CD14-positive monocyte (primary cell): ENCODE measurements at regions not wholly inside any gene's neighbourhood (a gene's known extent, or its start where the extent isn't known, plus 50 kb on each side); places are given as distances from the start of the nearest gene placed in this dataset.

Experiments used
- DNase-seq, 3 donors: peaks; one replicate each; pipeline ENCODE4 v3.0.0-alpha.2; 2011 to 2022
- H2AFZ ChIP-seq: 2 replicates; pipeline ENCODE4 v1.6.0; 2012; ENCODE audit warnings: mild to moderate bottlenecking, low read depth, low read length, inconsistent platforms; ENCODE audit not compliant: insufficient read depth, poor library complexity, severe bottlenecking
- H3K27ac ChIP-seq, 2 donors: 1 replicate in 1 of 2; 2 replicates in 1 of 2; pipeline ENCODE4 v1.5.1; 2012 to 2013; ENCODE audit warnings: low read length in 2 of 2, control low read depth in 1 of 2, inconsistent platforms in 1 of 2, low read depth in 1 of 2, mild to moderate bottlenecking in 1 of 2
- H3K27me3 ChIP-seq, 2 donors: one replicate each; pipeline versions ENCODE4 v1.6.0 to v1.6.1; 2011 to 2013; ENCODE audit warnings: low read length in 2 of 2; ENCODE audit not compliant: control insufficient read depth in 2 of 2, insufficient read depth in 2 of 2
- H3K36me3 ChIP-seq, 2 donors: replicated peaks in 1 of 2; 1 replicate in 1 of 2; 2 replicates in 1 of 2; pipeline versions ENCODE4 v1.5.1 to v1.6.1; 2012 to 2013; ENCODE audit warnings: low read length in 2 of 2, control low read depth in 1 of 2, inconsistent platforms in 1 of 2, mild to moderate bottlenecking in 1 of 2; ENCODE audit not compliant: insufficient read depth in 2 of 2, control insufficient read depth in 1 of 2
- H3K4me1 ChIP-seq, 2 donors: 1 replicate in 1 of 2; 2 replicates in 1 of 2; pipeline versions ENCODE4 v1.5.1 to v1.6.1; 2012 to 2013; ENCODE audit warnings: low read length in 2 of 2, control low read depth in 1 of 2, inconsistent platforms in 1 of 2, mild to moderate bottlenecking in 1 of 2, moderate library complexity in 1 of 2; ENCODE audit not compliant: insufficient read depth in 2 of 2, control insufficient read depth in 1 of 2
- H3K4me2 ChIP-seq: replicated peaks from 2 replicates; pipeline ENCODE3; 2012; ENCODE audit warnings: low read length, moderate library complexity, mild to moderate bottlenecking; ENCODE audit not compliant: poor library complexity, severe bottlenecking; ENCODE audit errors: extremely low read depth
- H3K4me3 ChIP-seq, 3 experiments: fragments of 200-600 bp in 1 of 3; sonication (generic) in 1 of 3; replicated peaks in 1 of 3; 1 replicate in 2 of 3; 2 replicates in 1 of 3; pipeline ENCODE4 v1.5.1; 2011 to 2013; ENCODE audit warnings: low read length in 3 of 3, mild to moderate bottlenecking in 3 of 3, control low read depth in 2 of 3, low read depth in 2 of 3, inconsistent platforms in 1 of 3, moderate library complexity in 1 of 3
- H3K79me2 ChIP-seq: 2 replicates; pipeline ENCODE4 v1.6.0; 2012; ENCODE audit warnings: mild to moderate bottlenecking, control low read depth, inconsistent platforms, low read length, moderate library complexity; ENCODE audit not compliant: insufficient read depth
- H3K9ac ChIP-seq: 2 replicates; pipeline ENCODE4 v1.6.0; 2017; ENCODE audit warnings: low read length, mild to moderate bottlenecking; ENCODE audit not compliant: insufficient read depth, poor library complexity, severe bottlenecking
- H3K9me3 ChIP-seq, 2 donors: replicated peaks in 1 of 2; 1 replicate in 1 of 2; 2 replicates in 1 of 2; pipeline versions ENCODE4 v1.5.1 to v1.6.1; 2012 to 2013; ENCODE audit warnings: low read length in 2 of 2, control low read depth in 1 of 2; ENCODE audit not compliant: control insufficient read depth in 1 of 2, insufficient read depth in 1 of 2
- H4K20me1 ChIP-seq: 2 replicates; pipeline ENCODE4 v1.6.0; 2012; ENCODE audit warnings: mild to moderate bottlenecking, low read length, control low read depth, moderate library complexity; ENCODE audit not compliant: insufficient read depth
- H3K27ac Mint-ChIP-seq, 7 donors: one replicate each; pipeline ENCODE4 v1.8.0; 2020; ENCODE audit warnings: mild to moderate bottlenecking in 7 of 7, mixed read lengths in 7 of 7, moderate library complexity in 6 of 7, inconsistent platforms in 2 of 7
- H3K27me3 Mint-ChIP-seq, 3 donors: one replicate each; pipeline ENCODE4 v1.8.0; 2021 to 2022; ENCODE audit warnings: low read depth in 3 of 3, mild to moderate bottlenecking in 3 of 3, mixed read lengths in 3 of 3, moderate library complexity in 3 of 3, inconsistent platforms in 1 of 3
- H3K36me3 Mint-ChIP-seq, 2 donors: one replicate each; pipeline ENCODE4 v1.8.0; 2020; ENCODE audit warnings: mixed read lengths in 2 of 2, inconsistent platforms in 1 of 2, mild to moderate bottlenecking in 1 of 2
- H3K4me1 Mint-ChIP-seq: one replicate; pipeline ENCODE4 v1.8.0; 2020; ENCODE audit warnings: mild to moderate bottlenecking, mixed read lengths
- H3K4me3 Mint-ChIP-seq, 2 donors: one replicate each; pipeline ENCODE4 v1.8.0; 2020; ENCODE audit warnings: mild to moderate bottlenecking in 2 of 2, mixed read lengths in 2 of 2, moderate library complexity in 1 of 2
- H3K9me3 Mint-ChIP-seq, 7 donors: one replicate each; pipeline ENCODE4 v1.8.0; 2020 to 2022; ENCODE audit warnings: mixed read lengths in 7 of 7, mild to moderate bottlenecking in 6 of 7, moderate library complexity in 6 of 7, inconsistent platforms in 2 of 7
- WGBS: methylation state at CpG from one replicate; pipeline ENCODE4 v1.1.5; 2013; ENCODE audit warnings: missing lambda C conversion rate; ENCODE audit not compliant: insufficient coverage; 5-methylcytosine and 5-hydroxymethylcytosine counted together
- intact Hi-C, 2 donors: fragments of 100-400 bp; cut with micrococcal nuclease; formaldehyde crosslinking; loops; one replicate each; pipeline versions ENCODE4 v1.15.0 to v1.15.1; 2023
- TF ChIP-seq, protein P1 (sequence below): fragments of 200-600 bp; IDR thresholded peaks from one replicate; pipeline ENCODE4 v1.8.0; 2022; ENCODE audit warnings: antibody characterized with exemption, mild to moderate bottlenecking

DNA sequence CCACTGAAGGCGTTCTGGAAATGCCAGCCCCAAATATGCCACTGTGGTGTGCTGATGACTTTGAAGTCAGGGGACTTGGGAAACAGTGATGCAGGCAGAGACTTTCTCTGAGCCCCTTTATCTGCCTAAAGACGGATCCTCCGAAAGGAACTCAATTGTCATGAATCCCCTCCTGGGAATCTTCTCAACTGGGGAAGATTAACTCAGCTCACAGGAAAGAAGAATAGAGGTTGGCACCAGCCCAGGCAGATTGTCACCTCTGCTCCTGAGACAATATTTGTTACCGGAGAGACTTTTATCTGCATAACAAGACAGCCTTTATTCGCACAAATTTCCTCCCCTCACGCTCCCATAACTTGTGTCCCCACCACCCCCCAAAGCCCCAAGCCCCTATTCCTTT, 414.4 kb downstream of the FUT8 start:
- Histone ChIP-seq H3K36me3 (no peaks in the 10 kb centered on the region), H3K4me1 (no peaks in the 10 kb centered on the region), H2AFZ (no peak overlapping the region), H3K27me3 (no peaks in the 10 kb centered on the region), H3K79me2 (no peaks in the 10 kb centered on the region), H3K4me3 (no peak overlapping the region), H3K9ac (no peak overlapping the region), H3K4me2 (no peak overlapping the region), H4K20me1 (no peaks in the 10 kb centered on the region), H3K9me3 (no peaks in the 10 kb centered on the region), H3K27ac (no peak overlapping the region)
- Mint-ChIP-seq H3K9me3 (peaks cover 0 to 3% (median 0%) of the 10 kb centered on the region in 7 donors), H3K4me1 (no peaks in the 10 kb centered on the region), H3K27ac (no peak overlapping the region), H3K36me3 (no peaks in the 10 kb centered on the region), H3K4me3 (no peak overlapping the region), H3K27me3 (peaks cover 0 to 7% (median 2%) of the 10 kb centered on the region in 3 donors)
- DNase-seq = no peak
- 91% methylated on average over 5 of the region's 6 CpGs for WGBS
- intact Hi-C loops = loop anchor here in 1 of 2 donors (10.0 kb wide), 2 partner anchors 412 to 602 kb away; partner anchors contain the start of gene FUT8
- TF ChIP-seq, protein P1, sequence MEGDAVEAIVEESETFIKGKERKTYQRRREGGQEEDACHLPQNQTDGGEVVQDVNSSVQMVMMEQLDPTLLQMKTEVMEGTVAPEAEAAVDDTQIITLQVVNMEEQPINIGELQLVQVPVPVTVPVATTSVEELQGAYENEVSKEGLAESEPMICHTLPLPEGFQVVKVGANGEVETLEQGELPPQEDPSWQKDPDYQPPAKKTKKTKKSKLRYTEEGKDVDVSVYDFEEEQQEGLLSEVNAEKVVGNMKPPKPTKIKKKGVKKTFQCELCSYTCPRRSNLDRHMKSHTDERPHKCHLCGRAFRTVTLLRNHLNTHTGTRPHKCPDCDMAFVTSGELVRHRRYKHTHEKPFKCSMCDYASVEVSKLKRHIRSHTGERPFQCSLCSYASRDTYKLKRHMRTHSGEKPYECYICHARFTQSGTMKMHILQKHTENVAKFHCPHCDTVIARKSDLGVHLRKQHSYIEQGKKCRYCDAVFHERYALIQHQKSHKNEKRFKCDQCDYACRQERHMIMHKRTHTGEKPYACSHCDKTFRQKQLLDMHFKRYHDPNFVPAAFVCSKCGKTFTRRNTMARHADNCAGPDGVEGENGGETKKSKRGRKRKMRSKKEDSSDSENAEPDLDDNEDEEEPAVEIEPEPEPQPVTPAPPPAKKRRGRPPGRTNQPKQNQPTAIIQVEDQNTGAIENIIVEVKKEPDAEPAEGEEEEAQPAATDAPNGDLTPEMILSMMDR = no peak

DNA sequence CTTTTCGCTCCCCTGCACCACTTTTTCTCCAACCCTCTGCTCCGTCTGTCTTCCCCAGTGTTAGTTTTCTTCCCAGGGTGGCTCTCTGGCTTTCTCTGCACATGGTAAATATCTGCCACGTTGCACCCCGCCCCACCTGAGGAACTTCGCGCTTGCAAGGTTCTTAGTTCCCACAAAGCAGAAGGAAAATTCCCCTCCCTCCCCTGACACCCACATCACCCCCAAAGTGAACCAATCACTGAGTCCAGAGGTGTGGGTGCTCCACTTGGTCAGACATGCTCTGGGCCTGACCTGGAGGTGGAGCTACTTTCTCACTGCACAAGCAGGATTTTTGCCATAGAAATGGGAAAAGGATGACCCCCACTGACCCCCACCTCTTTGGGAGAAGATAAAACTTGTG, 415.0 kb downstream of the FUT8 start:
- no peaks in the 10 kb centered on the region for H3K4me1 ChIP-seq
- intact Hi-C loops = loop anchor here in 1 of 2 donors (10.0 kb wide), 2 partner anchors 413 to 603 kb away; partner anchors contain the start of gene FUT8
- WGBS = 100% methylated on average over 1 of the region's 6 CpGs
- H3K9me3 ChIP-seq = no peaks in the 10 kb centered on the region
- no peak overlapping the region for H3K4me3 Mint-ChIP-seq
- no peaks in the 10 kb centered on the region for H3K36me3 ChIP-seq
- no peaks in the 10 kb centered on the region for H3K4me1 Mint-ChIP-seq
- peaks cover 0 to 3% (median 0%) of the 10 kb centered on the region in 7 donors for H3K9me3 Mint-ChIP-seq
- no peak overlapping the region for H3K4me2 ChIP-seq
- no peaks in the 10 kb centered on the region for H4K20me1 ChIP-seq
- TF ChIP-seq, protein P1 = no peak
- no peak overlapping the region for H3K9ac ChIP-seq
- H3K36me3 Mint-ChIP-seq = no peaks in the 10 kb centered on the region
- no peak overlapping the region for H2AFZ ChIP-seq
- peaks cover 0 to 7% (median 2%) of the 10 kb centered on the region in 3 donors for H3K27me3 Mint-ChIP-seq
- H3K4me3 ChIP-seq = no peak overlapping the region
- no peaks in the 10 kb centered on the region for H3K79me2 ChIP-seq
- DNase-seq = no peak
- no peaks in the 10 kb centered on the region for H3K27me3 ChIP-seq
- H3K27ac Mint-ChIP-seq = peak overlapping the region in 1 of 7 donors; percentile 40
- no peak overlapping the region for H3K27ac ChIP-seq
